Mesenteric fat pad (tissue), 1 donor: ENCODE measurements at regions not wholly inside any gene's neighbourhood (a gene's known extent, or its start where the extent isn't known, plus 50 kb on each side); places are given as distances from the start of the nearest gene placed in this dataset.

ENCODE experiments used
- DNase-seq: peaks from one replicate; pipeline ENCODE4 v3.0.0-alpha.2; 2020; ENCODE audit warnings: low spot score
- donor health status: DM: yes; HTN: yes; CAD: no.

DNA sequence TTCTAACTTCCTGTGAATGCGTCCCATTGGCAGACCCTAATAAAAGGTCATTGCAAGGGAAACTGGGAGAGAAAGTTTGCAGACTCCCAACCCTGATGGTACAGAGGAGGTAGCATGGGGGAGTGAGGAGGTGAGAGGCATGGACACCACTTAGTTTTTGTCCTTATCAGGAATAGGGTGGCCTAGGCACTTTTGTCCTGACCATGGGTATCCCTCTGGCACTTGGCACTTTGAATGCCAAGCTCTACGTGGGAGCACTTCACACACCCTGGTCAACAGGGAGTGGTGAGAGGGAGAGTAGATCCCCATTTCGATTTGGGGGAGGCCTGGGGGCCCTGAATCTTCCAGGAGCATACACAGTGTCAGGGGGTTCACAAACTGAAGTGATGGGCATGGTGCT lies 75.6 kb upstream of the SH3PXD2B start:
- DNase-seq, result peak; percentile 47

DNA sequence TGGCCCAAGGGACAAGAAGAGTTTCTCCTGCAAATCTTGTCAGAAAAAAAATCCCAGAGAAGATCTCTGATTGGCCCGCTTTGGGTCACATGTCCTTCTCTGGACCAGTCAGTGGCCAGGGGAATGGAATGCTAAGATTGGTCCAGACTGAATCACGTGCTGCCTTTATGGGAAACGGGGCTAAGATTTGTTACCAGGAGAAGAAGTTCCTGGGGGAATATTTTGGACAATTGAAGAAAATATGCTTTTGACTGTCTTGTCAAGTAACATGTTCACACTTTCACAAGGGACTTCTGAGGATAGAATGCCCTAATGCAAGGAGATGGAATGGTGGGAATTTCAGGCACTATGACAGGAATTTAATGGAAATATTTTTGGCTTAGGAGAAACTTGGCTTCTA lies 74.1 kb upstream of the SH3PXD2B start:
- no peak for DNase-seq

DNA sequence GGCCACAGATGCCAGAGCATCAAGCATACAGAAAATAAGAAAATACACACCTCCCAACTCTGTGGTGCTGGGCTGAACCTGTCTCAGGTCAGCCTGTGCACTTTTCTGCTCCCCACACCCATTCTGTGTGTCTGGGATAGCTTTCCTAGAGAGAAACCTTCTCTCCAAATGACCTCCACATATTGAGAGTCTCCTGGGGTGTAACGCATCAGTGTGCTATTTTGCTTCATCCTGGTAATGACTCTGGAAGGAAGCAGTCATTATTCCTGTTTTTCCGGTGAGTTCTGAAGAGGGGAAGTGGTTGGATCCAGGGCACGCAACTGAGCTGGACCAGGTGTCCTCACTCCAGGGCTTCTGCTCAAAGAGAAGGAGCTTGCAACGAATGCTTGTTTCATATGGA lies 73.2 kb upstream of the SH3PXD2B start:
- DNase-seq, result no peak

DNA sequence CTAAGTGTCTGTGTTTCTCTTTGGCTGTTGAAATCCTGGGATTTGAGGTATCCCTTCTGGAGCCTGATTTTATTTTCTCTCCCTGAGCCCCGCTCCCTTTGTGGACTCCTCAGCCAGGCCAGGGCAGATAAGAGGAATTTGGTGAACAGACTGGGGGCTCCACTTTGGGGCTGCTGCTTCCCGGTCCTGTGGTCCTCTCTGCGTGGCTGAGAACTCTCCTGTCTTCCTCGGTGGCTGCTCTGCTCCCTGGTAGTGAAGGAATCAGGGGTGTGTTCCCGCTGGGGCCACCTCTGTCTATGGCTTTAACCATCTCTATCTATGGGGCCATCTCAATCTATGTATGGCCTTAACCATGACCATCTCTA lies 71.7 kb upstream of the SH3PXD2B start:
- DNase-seq, result peak; percentile 39

DNA sequence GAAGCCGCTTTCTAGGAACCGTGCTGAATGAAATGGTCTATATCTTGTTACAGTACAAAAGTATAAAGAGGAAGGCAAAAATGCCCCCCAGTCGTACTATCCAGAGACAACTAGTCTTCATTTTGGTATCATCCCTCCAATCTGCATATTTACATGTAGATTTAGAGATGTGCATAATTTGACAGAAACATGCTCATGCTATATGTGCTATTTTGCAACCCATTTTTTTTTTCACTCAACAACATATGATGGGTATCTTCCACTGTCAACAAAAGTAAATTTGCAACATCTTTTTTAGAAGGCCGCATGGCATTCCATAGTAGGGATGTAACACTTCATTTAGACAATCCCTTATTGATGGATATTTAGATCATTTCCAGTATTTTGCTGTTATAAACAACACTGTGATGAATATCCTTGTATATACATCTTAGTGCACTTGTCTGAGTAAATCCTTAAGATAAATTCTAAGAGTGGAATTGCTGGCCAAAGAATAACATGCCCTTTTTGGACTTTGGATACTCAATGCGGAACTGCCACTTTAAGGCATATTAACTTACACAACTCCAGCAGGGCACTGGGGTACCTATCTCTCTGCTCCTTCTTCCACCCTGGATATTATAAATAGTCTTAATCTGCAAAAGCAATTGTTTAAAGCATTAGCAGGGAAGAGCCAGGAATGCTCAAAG lies 71.1 kb upstream of the SH3PXD2B start:
- no peak for DNase-seq

DNA sequence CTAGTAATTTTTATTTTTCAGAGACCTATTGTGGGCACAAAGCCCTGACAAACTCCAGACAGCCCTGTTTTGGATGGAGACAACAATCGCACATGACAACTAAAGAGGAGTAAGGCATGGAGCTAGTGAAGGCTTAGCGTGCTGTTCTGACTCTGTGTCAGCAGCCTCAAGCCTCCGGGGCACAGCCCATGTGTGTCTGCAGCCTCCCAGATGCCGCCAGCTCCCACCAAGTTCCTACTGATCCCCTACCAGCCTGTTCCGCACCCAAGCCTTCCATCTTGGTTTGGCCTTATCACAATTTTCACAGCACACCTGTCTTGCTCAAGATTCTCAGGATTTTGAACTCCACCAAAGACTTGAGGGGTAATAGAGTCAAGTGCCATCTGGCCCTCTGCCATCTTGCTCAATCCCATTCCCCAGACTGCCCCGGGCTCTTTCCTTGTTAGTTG lies 70.3 kb upstream of the SH3PXD2B start:
- DNase-seq, result peak; percentile 65

DNA sequence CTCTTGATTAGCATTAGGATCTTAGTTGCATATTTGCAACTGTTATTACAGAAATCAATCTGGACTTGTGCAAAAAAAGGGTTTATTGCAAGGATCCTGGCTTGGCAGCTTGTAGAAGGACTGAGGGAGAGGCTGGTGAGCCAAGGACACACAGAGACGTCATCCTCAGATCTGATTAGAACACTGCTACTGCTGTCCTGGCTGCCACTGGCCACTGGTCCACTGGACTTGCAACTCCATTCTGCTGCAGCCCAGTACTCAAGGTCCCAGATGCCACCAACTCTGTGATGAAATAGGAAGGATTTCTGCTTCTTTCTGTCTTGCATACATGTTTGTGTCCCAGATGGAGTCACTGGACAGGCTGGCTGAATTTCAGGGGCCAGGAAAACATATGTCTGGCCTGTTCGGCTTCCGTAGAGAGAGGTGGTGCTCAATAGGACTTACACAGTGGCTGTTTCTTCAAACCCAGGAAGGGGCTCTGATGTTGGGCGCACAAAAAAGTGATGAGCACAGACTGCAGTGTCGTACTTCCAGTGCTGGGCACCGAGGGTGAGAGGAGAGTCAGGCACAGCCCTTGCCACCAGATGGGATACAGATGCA lies 68.9 kb upstream of the SH3PXD2B start:
- peak; percentile 79 for DNase-seq

DNA sequence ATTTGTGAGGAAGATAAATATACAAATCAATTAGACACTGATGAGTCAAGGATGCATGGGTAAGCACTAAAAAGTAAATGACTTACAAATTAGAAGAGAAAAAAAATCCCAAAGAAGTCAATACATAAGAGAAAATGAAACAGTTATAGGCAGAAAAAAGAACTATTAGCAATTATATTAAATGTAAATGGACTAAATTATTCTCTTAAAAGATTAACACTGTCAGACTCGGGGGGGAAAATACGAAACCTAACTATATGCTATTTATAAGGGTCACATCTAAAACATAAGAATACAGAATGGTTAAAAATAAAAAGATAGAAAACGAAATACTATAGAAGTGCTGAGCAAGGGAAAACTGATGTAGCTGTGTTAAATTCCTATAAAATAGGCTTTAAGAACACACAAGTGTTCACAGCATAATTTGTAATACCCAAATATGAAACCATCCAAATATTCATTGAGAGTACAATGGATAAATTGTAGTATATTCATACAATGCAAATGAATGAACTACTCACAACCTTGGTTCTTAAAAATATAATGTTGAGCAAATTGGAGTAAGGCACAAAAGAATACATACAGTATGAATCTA lies 67.1 kb upstream of the SH3PXD2B start:
- DNase-seq, result no peak

DNA sequence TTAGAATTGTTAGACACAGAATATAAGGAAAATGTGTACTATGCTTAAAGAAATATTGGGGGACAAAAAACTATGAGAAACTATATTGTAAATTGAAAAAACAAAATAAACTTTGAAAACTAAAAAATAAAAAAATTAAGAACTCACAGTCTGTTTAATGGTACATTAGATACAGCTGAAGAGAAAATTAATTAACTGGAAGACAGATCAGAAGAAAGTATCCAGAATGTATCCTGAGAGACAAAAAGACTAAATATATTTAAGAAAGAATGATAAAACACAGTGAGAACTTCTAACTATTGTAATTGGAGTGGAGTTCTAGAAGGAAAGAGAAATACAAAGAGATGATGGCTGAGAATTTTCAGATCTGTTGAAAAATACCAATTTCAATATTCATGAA lies 57.6 kb upstream of the SH3PXD2B start:
- DNase-seq, result no peak

DNA sequence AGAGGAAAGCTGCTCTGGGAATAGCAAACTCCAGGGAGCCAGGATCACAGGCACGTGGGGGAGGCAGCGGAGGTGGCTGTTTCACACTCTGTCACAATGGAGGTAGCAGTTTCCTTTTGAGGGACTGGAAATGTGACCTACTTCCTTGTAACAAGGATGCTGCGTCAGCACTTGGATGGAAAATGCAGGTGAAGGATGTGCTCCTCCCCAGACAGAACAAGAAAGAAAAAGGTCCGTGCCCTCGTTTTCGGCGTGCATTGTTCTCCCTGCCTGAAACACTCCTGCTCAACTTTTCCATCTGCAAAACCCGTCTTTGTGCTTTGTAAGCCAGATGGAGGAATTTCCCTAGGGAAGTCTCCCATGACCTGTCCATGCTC lies 55.1 kb upstream of the SH3PXD2B start:
- peak; percentile 85 for DNase-seq

DNA sequence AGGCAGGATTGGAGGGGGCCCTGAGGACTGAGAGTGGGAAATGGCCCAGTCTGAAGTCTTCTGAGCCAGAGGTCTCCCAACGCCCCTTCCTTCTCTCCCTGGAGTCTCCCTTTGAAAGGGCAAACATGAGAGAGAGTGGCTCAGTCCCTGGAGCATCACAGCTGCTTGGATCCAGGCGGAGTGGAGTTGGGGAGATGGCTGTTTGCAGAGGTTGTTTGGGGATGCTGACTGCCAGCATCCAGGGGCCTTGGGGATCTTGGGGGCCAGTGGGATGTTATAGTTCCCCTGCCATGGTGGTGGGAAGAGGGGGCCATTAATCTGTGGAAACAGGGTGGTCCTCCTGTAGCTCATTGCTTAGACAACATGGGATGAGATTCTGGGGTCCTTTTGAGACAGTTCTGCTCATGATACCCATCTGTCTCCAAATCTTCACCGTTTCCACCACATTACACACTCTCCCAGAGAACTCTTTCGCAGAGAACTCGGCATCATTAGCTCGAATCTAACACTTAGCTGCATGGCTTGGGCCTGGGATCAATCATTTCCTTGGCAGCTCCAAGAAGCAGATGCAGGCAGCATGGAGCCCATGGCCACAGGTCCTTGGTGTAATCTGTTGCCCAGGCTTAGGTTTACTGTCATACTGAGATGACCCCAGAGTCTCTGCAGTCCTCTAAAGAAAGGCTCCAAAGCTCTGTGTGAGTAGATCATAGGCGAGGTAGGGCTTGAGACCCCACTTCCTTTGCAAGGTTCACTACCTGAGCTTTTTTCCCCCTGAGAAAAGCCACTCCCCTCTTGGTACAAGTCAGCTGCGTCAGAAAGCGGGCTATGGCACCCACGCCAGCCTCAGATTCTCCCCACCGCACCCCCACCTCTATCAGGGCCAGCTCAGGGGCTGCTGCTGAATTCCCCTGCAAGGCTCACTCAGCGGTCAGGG lies 54.4 kb upstream of the SH3PXD2B start:
- peak; percentile 57 for DNase-seq

DNA sequence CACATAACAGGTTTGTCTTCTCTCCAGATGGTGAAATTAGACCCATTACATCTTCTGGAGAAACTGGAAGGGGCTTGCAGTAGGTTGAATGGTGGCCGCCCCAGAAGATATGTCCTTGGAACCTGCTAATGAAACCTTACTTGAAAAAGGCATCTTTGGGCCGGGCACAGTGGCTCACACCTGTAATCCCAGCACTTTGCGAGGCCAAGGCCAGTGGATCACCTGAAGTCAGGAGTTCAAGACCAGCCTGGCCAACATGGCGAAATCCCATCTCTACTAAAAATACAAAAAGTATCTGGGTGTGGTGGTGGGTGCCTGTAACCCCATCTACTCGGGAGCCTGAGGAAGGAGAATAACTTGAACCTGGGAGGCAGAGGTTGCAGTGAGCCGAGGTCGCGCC lies 53.2 kb upstream of the SH3PXD2B start:
- DNase-seq, result peak; percentile 41

DNA sequence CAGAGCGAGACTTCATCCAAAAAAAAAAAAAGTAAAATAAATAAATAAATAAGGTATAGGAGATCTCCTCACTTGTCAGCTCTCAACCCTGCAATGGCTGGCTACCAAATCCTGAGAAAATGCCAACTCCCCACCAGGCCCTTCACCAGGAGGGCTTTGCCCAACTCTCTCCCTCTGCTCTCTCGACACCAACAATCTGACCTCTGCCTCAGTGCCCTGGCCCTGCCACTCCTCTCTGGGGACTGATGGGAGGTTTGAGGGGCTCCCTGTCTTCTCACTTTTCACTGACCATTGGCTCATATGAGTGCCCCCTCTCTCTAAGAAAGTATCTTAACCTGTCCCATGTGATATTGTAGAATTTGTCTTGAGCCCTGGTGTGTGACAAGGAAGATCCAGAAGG lies 52.6 kb upstream of the SH3PXD2B start:
- peak; percentile 62 for DNase-seq

DNA sequence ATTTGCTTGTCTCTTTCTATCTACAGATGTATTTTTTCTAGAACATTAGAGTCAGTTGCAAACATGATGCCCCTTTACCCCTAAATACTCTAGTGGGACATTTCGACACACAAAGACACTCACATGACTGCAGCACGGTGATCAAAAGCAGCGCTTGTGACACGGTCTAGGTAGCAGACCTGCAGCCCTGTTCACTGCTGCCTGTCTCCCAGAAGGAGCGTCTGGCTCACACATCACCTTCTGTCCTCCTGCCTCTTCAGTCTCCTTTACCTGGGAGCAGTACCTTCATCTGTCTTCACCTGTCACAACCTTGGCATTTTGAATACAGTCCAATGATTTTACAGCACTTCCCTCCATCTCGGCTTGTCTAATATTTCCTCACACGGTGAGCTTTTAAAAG lies 51.9 kb upstream of the SH3PXD2B start:
- DNase-seq, result peak; percentile 28

DNA sequence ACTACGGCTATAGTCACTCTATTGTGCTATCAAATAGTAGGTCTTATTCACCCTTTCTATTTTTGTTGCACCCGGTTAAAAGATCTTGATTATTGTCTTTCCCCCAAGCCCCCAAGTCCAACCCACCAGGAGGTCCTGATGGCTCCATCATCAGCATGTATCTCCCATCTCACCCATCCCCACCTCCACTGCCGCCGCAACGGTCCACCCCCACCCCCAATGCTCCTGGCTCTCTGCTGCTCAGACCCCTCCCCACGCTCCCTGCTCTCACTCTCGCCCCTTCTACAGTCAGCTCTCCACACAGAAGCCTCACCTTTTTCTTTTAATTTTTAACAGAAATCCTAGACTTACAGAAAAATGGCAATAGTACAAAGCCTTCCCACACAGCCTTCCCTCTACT lies 51.5 kb upstream of the SH3PXD2B start:
- DNase-seq, result peak; percentile 37

DNA sequence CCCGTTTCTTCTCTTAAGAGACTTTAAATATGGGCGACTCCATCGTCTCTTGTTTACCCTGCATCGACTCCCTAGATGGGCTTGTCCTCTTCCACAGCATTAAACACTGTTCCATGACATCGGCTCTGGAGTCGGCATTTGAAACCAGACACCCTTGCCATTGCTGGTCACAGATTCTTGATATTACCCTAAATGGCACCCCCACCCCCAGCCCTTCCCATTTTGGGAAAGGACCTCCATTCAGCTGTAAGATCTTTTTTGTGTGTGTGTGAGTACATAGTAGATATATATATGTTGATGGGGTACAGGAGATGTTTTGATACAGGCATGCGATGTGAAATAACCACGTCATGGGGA lies 51.1 kb upstream of the SH3PXD2B start:
- no peak for DNase-seq

DNA sequence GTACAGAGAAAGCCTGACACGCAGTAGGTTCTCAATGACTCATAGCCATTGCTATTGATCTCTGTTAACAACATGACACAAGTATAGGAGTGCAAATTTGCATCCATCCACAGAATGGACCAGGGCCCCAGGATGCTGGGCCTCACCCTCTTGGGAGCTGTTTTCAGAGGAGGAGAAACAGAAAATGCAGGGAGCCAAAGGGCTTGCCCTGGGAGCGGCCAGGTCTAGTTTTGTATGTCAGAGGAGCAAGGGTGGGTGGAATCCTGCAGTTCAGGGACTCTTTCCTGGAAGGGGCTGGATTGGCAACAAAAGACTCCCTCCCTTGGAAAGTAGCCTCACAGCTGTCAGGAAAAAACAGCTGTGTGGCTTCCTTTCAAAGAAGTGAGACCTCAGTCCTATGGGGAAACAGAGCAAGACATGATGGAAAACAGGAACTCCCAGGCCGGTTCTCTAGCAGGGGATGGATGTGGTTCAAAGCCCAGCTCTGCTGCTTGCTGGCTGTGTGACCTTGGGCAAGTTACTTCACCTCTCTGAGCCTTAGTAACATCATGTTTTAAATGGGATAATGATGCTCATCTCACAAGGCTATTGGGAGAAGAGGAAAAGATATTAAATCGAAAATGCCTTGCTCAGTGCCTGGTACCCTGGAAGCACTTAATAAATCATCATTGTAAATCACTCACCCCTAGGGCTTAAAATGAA lies 50.5 kb upstream of the SH3PXD2B start:
- DNase-seq, result peak; percentile 83

DNA sequence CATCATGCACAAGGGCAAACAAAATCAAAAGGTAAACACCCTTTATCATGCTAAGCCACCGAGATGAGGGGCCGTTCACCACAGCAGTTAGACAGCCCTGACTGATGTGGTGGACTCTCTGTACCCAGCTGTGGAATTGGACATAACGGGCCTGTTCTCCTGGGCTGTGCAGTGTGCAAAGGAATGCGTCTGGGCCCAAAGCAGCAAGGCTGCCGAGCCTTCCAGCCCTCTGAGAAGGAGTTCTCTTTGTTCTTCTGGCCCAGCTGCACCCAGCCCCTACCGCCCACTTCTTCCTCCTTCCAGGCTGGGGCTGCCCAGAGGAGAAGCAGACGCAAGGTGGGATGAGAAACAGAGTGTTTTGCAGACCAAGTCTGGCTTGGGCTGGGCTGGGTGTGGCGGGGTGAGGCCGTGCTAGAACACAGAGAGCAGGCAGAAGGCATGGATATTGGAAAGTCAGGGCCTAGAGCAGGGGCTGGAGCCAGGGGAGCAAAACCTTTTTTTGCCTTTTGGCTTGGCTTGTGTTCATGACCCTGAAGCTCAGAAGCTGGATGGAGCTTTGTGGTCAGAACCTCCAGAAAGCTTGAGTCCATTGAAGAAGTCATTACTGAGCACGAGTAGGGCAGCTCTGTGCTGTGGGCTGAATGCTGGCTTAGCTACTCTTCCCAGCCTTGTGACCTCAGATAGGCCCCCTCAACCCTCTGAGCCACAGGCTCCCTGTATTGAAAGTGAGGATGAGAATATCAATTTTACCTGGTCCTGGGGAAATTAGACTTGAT lies 49.8 kb upstream of the SH3PXD2B start:
- peak; percentile 75 for DNase-seq
